ENCODE measurements at regions not wholly inside any gene's neighbourhood (a gene's known extent, or its start where the extent isn't known, plus 50 kb on each side); places are given as distances from the start of the nearest gene placed in this dataset.

- TF ChIP-seq SUZ12 (IDR thresholded peaks at IDR 0.05; ENCODE audit: extremely low read depth, insufficient read depth, insufficient read length) (no peak), YY1 (IDR thresholded peaks at IDR 0.05; ENCODE audit: insufficient read depth, insufficient read length) (no peak)
These were observed 104.5 kb upstream of the CARMIL1 start for GRCh38 chr6:25174678-25175077.
